ENCODE measurements at regions not wholly inside any gene's neighbourhood (a gene's known extent, or its start where the extent isn't known, plus 50 kb on each side); places are given as distances from the start of the nearest gene placed in this dataset.
"Not testable (repeated sequence)": the region's sequence is repeated elsewhere in the genome, so short reads cannot be mapped to it uniquely, and the experiment has no call there.

DNA sequence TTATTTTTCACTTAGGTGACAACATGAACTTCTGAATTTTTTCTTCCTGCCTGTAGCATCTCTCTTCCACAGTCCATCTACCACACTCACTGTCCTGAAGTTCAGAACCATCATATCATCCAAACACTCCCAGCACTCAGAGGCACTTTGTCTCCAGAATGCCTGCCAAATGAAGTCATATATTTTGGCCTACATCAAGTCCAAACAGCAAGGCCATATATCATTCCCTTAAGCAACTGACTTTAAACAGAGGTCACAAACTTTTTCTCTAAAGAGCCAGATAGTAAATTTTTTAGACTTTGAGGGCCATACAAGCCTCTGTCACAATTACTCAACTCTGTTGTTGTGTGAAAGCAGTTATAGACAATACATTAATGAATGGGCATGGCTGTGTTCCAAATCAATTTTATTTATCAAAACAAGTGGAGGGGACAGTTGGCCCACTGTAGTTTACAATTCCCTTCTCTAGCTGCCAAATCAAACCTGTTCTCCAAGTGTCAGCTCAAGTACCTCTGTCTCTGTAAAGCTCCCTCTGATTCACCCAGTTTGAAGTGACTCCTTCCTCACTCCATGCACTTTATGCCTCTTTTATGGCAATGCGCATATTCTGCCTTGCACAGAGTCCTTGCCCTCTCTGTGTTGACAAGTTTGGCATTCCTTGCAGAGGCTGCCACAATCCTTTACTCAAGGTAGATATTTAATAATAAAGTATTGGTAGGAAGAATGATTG, 305.7 kb downstream of the FZD1 start:
- no peak for DNase-seq
- Histone ChIP-seq H3K4me1 (replicated peaks in 1 of 2) (peaks cover 0 to 5% of the 10 kb centered on the region in 2 donors), H3K27ac (no peak overlapping the region), H3K27me3 (no peaks in the 10 kb centered on the region), H3K36me3 (replicated peaks in 1 of 2) (no peaks in the 10 kb centered on the region), H3K9me3 (replicated peaks in 1 of 3) (no peaks in the 10 kb centered on the region), H3K4me3 (no peak overlapping the region)
- intact Hi-C loops (cut with DNase I), result no loop called here
- TF ChIP-seq CTCF (IDR thresholded peaks at IDR 0.05), result no peak
- TF ChIP-seq POLR2A (IDR thresholded peaks at IDR 0.05), result no peak
- whole genome bisulfite sequencing, 4 donors, result 79 to 96% (median 89%) methylated on average over 1 of the region's 1 CpG

GRCh38 chr7:91570560-91570959, 306.3 kb downstream of the FZD1 start:
- Histone ChIP-seq H3K9me3 (replicated peaks in 1 of 3) (no peaks in the 10 kb centered on the region), H3K27ac (no peak overlapping the region), H3K4me1 (replicated peaks in 1 of 2) (peaks cover 0 to 5% of the 10 kb centered on the region in 2 donors), H3K36me3 (replicated peaks in 1 of 2) (no peaks in the 10 kb centered on the region), H3K27me3 (no peaks in the 10 kb centered on the region), H3K4me3 (no peak overlapping the region)
- DNase-seq, result no peak
- no peak for TF ChIP-seq POLR2A (IDR thresholded peaks at IDR 0.05)
- intact Hi-C loops (cut with DNase I), result no loop called here

DNA sequence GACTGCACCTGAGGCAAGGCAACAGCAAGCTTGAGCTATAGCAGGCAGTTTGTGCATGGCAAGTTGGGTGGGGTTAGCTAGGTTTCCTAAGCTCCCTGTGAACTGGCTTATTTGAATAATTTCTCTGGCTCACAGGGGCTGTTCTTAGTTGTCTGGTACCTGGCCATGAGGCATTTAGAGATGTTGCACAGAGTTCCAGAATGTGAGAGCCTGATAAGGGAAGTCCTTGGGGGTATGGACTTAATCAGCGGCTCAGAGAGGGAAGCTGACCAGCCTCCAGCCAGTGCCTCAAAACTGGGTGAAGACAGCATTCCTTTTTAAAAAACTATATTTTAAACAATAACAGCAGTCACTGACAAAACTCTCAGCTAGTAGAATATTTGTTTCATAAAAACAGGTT, 307.4 kb downstream of the FZD1 start:
- 75 to 100% (median 82%) methylated on average over 1 of the region's 1 CpG for WGBS, 4 donors
- no peaks in the 10 kb centered on the region for H3K9me3 ChIP-seq (replicated peaks in 1 of 3)
- H3K36me3 ChIP-seq (replicated peaks in 1 of 2), result no peaks in the 10 kb centered on the region
- H3K4me1 ChIP-seq (replicated peaks in 1 of 2), result peaks cover 0 to 5% of the 10 kb centered on the region in 2 donors
- no peak overlapping the region for H3K27ac ChIP-seq
- TF ChIP-seq POLR2A (IDR thresholded peaks at IDR 0.05) (no peak), CTCF (IDR thresholded peaks at IDR 0.05) (no peak)
- no peaks in the 10 kb centered on the region for H3K27me3 ChIP-seq
- H3K4me3 ChIP-seq, result no peak overlapping the region
- no peak for DNase-seq
- intact Hi-C loops (cut with DNase I), result no loop called here

GRCh38 chr7:91573405-91573804, 307.1 kb downstream of the MTERF1 start:
- intact Hi-C loops (cut with DNase I), result no loop called here
- DNase-seq, result no peak
- TF ChIP-seq CTCF (IDR thresholded peaks at IDR 0.05), result no peak
- TF ChIP-seq POLR2A (IDR thresholded peaks at IDR 0.05), result no peak
- Histone ChIP-seq H3K27ac (no peak overlapping the region), H3K9me3 (replicated peaks in 1 of 3) (no peaks in the 10 kb centered on the region), H3K36me3 (replicated peaks in 1 of 2) (no peaks in the 10 kb centered on the region), H3K27me3 (no peaks in the 10 kb centered on the region), H3K4me3 (no peak overlapping the region), H3K4me1 (replicated peaks in 1 of 2) (peaks cover 0 to 5% of the 10 kb centered on the region in 2 donors)
- 72 to 100% (median 74%) methylated on average over 1 of the region's 1 CpG for WGBS, 4 donors

DNA sequence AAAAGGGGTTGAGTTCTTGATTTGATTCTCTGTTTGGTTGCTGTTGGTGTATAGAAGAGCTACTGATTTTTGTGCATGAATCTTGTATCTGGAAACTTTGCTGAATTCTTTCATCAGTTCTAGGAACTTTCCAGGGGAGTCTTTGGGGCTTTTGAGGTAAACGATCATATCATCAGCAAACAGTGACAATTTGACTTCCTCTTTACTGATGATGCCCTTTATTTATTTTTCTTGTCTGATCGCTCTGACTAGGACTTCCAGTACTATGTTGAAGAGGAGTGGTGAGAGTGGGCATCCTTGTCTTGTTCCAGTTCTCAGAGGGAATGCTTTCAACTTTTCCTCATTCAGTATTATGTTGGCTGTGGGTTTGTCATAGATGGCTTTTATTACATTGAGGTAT, 304.0 kb downstream of the MTERF1 start:
- DNase-seq; H3K36me3 ChIP-seq (replicated peaks in 1 of 2); H3K4me3 ChIP-seq; H3K9me3 ChIP-seq (replicated peaks in 1 of 3); intact Hi-C loops (cut with DNase I); H3K27ac ChIP-seq; H3K4me1 ChIP-seq (replicated peaks in 1 of 2); H3K27me3 ChIP-seq: not testable (repeated sequence)
- 83 to 93% (median 86%) methylated on average over 2 of the region's 2 CpGs for WGBS, 4 donors

All from adrenal gland (tissue), 9 donors.